ENCODE measurements at regions not wholly inside any gene's neighbourhood (a gene's known extent, or its start where the extent isn't known, plus 50 kb on each side); places are given as distances from the start of the nearest gene placed in this dataset.

- no peak for DNase-seq
Observed at GRCh38 chr14:36083317-36083716, 93.2 kb downstream of the PTCSC3 start.

GRCh38 chr14:36078080-36078479, 98.4 kb downstream of the PTCSC3 start:
- DNase-seq, result no peak

GRCh38 chr14:36076197-36076596, 100.3 kb downstream of the PTCSC3 start:
- DNase-seq, result no peak

DNA sequence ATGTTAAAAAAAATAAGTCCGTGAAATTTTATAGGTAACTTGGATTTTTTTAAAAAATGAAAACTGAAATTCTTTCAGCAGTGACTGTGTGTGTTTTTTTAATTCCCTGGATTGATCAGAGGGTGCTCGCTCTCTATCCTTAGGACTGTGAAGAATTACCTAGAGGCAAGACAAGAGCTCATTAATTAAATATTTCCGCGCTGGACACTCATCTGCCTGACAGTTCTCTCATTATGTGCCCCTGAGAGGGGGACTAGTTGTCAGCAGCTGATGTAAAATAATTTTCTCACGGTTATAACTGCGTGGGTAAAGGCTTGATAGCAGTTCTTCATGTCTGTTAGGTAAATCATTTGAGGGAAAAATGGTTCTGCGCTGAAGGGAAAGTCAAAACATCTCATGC, 101.3 kb downstream of the PTCSC3 start:
- DNase-seq, result no peak

GRCh38 chr14:36070720-36071043, 105.8 kb downstream of the PTCSC3 start:
- no peak for DNase-seq

- DNase-seq, result no peak
Observed at GRCh38 chr14:36070031-36070719, 106.3 kb downstream of the PTCSC3 start.

DNA sequence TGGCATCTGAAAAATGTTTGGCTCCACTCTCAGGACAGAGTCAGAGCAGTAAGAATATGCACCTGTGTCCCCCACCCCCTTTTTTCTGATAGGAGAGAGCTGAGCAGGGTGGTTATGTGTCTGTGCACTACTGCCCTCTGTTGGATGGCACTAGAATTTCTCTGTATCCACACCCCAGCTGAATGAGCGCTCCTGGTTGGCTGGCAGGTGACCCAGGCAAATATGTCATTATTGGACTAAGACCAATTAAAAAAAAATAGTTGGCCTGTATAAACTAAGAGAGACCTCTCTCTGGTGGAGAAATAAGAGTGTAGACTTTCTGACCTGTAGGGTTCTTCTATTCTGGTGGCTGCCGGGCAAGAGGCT, 107.0 kb downstream of the PTCSC3 start:
- peak; percentile 26 for DNase-seq

GRCh38 chr14:36068777-36069534, 107.6 kb downstream of the PTCSC3 start:
- no peak for DNase-seq

DNA sequence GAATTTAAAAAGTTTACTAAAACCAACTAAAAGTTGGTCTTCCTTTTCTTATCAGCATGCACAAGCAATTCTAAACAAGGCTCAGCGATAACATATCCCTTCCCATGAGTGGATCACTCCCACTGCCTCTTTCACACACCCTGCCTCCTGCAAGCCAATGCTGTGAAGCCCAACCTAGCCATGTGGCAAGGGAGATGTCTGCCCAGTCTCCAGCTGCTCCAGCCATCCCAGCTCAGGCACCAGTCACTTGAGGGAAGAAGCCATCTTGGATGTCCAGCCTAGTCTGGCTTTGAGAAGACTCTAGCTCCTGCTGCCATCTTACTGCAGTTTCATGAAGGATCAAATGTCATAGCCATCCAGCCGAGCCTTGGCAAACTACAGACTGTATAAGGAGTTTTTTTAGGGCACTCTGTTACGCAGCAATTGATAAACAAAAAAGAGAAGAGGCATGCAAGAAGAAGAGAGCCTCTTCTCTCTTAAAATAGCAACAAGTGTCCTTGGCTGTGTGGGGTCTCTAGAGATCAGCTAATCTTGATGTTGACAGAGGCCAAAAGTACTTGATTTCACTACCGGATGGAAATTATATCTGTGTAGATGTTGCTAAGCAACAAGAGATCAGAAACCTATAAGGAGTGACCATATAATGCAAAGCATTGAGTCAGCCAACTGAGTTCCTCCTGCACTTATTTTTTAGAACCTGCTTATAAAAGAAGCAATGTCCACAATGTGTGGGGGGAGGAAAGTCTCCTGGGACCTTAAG, 108.9 kb downstream of the PTCSC3 start:
- no peak for DNase-seq

DNA sequence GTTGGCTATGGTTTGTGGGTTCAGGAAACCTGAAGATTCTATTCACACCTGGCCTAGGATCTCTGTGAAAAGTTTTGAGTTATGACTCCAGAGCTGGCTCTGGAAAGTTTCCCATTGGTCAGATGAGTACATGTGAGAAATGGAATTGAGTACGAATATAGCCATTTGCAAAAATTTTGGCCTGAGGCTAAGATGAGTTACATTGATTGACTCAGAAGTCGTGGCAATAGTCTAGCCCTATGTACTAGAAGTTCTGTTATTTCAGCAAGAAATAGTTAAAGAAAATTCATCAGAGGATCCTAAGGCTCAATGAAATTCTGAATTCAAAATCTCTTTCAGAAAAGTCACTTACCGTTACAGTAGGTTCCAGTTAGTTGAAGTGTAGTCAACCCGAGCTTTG, 109.9 kb downstream of the PTCSC3 start:
- no peak for DNase-seq

- DNase-seq, result no peak
Observed at GRCh38 chr14:36065831-36066230, 110.7 kb downstream of the PTCSC3 start.

DNA sequence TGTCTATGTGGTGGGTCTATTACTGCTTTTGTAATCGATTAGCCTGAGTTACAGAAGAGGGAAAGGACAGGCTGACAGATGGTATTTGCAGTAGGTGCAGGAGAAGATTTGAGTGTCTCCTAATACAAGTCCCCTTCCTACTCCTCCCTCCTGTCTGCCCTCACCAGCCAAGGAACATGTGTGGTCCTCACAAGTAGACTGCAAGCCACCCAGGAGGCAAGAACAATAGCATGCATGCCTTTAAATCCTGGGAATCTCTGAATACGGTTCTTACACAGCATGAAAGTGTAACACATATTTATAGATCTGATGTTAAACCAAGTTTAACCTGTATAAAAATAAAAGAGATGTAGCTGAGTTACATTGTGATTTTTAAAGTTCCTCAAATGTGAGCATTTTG, 117.0 kb downstream of the PTCSC3 start:
- no peak for DNase-seq

DNA sequence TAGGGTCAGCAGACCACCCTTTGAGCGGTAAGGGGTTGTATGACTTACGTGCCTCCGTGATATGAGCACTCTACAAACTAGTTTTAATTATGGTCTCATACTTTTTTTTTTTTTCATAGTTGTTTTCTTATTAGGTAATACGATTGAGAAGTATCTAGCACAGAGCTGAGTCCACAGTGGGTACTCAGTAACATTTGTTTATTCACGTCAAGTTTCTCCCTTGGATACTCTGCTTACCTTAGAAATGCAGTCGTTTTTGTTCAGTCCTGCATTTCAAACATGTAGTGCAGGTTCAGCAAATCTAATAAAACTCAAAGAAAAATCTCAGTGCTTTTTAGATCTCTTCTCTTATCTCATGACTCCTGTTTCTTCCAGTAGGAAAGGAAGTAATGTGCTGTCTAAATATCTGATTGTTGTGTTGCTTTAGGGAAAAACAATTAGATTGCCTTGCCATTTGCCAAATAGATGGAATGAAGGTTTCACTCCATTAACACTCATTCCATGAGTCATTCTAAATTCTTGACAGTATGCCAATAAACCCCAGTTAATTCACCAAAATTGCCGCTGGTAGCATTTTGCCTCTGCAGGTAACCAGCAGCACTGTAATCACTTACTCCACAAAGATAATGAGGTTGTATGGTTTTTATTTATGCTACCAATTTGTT, 118.9 kb downstream of the PTCSC3 start:
- DNase-seq, result peak; percentile 30

- DNase-seq, result no peak
Observed at GRCh38 chr14:36056845-36057244, 119.7 kb downstream of the PTCSC3 start.

DNA sequence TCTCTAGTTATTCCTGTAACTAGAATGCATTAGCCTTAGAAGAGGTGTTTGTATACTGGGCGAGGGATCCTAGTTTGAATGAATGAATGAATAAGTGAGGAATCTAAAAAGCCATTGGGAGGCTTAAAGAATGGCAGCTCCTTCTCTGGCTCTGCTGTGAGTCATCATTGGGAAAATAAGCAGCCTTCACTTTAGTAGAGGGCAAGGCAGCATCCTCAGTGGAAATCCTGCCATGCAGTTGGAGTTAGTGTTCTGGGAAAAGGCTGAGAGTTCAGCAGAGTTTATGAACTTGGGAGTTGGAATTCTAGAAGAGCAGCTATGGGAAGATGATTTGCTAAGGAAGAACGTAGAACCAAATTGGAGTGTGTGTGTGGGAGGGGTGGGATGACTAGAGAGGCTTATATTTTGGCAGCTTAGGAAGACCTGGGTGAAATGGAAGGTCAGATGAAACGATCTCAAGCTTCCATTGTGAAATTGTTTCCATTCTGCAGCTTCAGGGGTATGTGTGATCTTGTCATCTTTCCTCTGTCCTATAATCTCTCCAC, 120.8 kb downstream of the PTCSC3 start:
- no peak for DNase-seq

DNA sequence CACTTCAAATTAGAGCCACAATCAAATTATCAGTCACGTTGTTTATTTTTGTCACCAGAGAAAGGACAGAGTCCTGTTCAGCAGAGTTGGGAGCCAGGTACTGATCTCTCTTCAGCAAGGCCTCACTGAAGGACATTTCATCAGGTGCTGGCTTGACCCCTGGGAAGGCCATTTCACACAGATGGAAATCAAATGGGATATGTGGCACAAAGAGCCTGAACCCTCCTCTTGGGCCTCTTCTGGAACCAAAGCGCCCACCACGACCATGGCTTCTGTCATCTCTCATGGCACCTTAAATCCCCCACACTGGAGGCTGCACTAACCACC, 121.5 kb downstream of the PTCSC3 start:
- no peak for DNase-seq

GRCh38 chr14:36054353-36055051, 122.0 kb downstream of the PTCSC3 start:
- DNase-seq, result no peak

GRCh38 chr14:36052681-36053080, 123.8 kb downstream of the PTCSC3 start:
- no peak for DNase-seq

DNA sequence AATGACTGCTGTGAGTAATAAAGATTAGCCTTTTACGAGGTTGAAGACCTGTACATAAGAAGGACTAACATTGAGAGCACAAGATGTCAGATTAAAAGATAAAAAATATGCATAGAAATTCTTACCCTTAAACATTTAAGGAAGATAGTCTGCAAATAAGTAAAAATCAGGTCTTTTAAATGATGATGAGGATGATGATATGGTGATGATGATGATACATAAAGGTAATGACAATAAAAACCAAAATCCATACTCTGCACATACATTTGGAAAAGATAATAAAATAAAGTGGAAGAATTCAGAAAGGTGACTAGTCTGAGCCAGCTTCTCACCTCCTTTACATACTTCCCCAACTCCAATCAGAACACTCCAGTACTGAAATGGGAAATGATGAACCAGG, 124.5 kb downstream of the PTCSC3 start:
- no peak for DNase-seq

- no peak for DNase-seq
Observed at GRCh38 chr14:36048667-36049066, 127.9 kb downstream of the PTCSC3 start.

GRCh38 chr14:36047912-36048311, 128.6 kb downstream of the PTCSC3 start:
- DNase-seq, result no peak

- DNase-seq, result no peak
Observed at GRCh38 chr14:36035675-36036074, 140.8 kb downstream of the PTCSC3 start.

GRCh38 chr14:36028665-36029064, 147.9 kb downstream of the PTCSC3 start:
- no peak for DNase-seq
